Ishikawa (cell line): ENCODE measurements at regions not wholly inside any gene's neighbourhood (a gene's known extent, or its start where the extent isn't known, plus 50 kb on each side); places are given as distances from the start of the nearest gene placed in this dataset.

Source experiments
- CEBPB ChIP-seq: IDR thresholded peaks from 2 replicates; pipeline ENCODE4 v1.6.1; 2012
- CREB1 ChIP-seq: IDR thresholded peaks from 2 replicates; pipeline ENCODE4 v1.6.1; 2012; ENCODE audit warnings: low read depth
- EGR1 ChIP-seq: IDR thresholded peaks from 2 replicates; pipeline ENCODE4 v1.6.1; 2012
- EP300 ChIP-seq: IDR thresholded peaks from 2 replicates; pipeline ENCODE4 v1.6.1; 2012; ENCODE audit warnings: borderline replicate concordance
- FOXM1 ChIP-seq: IDR thresholded peaks from 2 replicates; pipeline ENCODE4 v1.6.1; 2012; ENCODE audit warnings: low read depth, borderline replicate concordance
- NFIC ChIP-seq: IDR thresholded peaks from 2 replicates; pipeline ENCODE4 v1.6.1; 2012
- RAD21 ChIP-seq: IDR thresholded peaks from 2 replicates; pipeline ENCODE4 v1.6.1; 2012; ENCODE audit warnings: low read depth
- TAF1 ChIP-seq: IDR thresholded peaks from 2 replicates; pipeline ENCODE4 v1.6.1; 2012; ENCODE audit warnings: low read depth, mild to moderate bottlenecking
- TCF12 ChIP-seq: IDR thresholded peaks from 2 replicates; pipeline ENCODE4 v1.6.1; 2012; ENCODE audit warnings: low read depth
- TEAD4 ChIP-seq: IDR thresholded peaks from 2 replicates; pipeline ENCODE4 v1.6.1; 2012
- YY1 ChIP-seq: IDR thresholded peaks from 2 replicates; pipeline ENCODE4 v1.6.1; 2012; ENCODE audit warnings: low read depth
- ZBTB7A ChIP-seq: IDR thresholded peaks from 2 replicates; pipeline ENCODE4 v1.6.1; 2012; ENCODE audit warnings: low read depth
- TF ChIP-seq, protein P1 (sequence below): IDR thresholded peaks from 2 replicates; pipeline ENCODE4 v1.6.1; 2012
- TF ChIP-seq, protein P2 (sequence below): IDR thresholded peaks from 2 replicates; pipeline ENCODE4 v1.6.1; 2012
- TF ChIP-seq, protein P3 (sequence below): IDR thresholded peaks from 2 replicates; pipeline ENCODE4 v1.6.1; 2012; ENCODE audit warnings: low read depth, mild to moderate bottlenecking

DNA sequence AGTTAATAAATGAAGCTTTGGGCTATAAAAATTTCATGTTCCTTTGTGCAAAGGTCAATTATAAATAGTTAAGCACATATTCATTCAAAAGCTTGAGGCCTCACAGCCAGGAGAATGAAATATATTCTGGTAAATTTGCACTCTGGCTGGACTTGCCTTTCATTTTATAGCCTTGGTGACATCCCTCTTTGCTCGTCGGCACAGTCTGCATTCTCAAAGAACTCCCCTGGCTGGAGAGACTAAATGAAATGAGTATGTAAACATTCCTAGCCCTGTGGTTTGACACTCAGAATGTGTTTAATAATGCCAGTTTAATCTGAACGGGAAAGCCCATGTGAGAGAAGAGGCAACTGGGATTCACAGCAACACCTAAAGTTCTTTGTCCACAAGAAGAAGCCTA is 285.6 kb downstream of the BRINP1 start:
- no peak for TF ChIP-seq FOXM1
- TF ChIP-seq RAD21, result no peak
- no peak for TF ChIP-seq NFIC
- no peak for TF ChIP-seq CREB1
- no peak for TF ChIP-seq ZBTB7A
- no peak for TF ChIP-seq EP300
- TF ChIP-seq, protein P1, sequence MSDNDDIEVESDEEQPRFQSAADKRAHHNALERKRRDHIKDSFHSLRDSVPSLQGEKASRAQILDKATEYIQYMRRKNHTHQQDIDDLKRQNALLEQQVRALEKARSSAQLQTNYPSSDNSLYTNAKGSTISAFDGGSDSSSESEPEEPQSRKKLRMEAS, result no peak

DNA sequence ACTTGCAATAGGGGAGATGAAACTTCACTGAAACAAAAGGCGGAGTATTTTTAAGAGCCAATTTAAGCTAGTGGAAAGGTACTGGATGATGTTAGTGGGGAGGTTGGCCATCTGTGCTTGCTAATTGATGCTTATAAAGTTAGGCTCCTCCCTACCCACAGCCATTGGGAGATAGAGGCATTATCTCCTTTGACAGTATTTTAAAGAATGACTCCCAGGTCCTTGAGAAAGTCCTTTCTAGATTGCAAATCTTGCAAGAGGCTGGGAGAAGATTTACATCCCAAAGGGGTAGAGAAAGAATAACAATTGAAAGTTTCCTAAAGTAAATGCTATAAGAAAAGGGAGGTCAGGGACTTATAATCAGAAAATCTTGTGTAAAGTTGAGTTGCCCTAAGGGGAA is 282.6 kb downstream of the BRINP1 start:
- TF ChIP-seq NFIC (no peak), TAF1 (no peak), EP300 (no peak), CREB1 (no peak), ZBTB7A (no peak), TEAD4 (no peak), FOXM1 (no peak), RAD21 (no peak), YY1 (no peak), CEBPB (no peak), TCF12 (no peak), EGR1 (no peak)
- TF ChIP-seq, protein P2, sequence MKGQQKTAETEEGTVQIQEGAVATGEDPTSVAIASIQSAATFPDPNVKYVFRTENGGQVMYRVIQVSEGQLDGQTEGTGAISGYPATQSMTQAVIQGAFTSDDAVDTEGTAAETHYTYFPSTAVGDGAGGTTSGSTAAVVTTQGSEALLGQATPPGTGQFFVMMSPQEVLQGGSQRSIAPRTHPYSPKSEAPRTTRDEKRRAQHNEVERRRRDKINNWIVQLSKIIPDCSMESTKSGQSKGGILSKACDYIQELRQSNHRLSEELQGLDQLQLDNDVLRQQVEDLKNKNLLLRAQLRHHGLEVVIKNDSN, result no peak
- TF ChIP-seq, protein P3, sequence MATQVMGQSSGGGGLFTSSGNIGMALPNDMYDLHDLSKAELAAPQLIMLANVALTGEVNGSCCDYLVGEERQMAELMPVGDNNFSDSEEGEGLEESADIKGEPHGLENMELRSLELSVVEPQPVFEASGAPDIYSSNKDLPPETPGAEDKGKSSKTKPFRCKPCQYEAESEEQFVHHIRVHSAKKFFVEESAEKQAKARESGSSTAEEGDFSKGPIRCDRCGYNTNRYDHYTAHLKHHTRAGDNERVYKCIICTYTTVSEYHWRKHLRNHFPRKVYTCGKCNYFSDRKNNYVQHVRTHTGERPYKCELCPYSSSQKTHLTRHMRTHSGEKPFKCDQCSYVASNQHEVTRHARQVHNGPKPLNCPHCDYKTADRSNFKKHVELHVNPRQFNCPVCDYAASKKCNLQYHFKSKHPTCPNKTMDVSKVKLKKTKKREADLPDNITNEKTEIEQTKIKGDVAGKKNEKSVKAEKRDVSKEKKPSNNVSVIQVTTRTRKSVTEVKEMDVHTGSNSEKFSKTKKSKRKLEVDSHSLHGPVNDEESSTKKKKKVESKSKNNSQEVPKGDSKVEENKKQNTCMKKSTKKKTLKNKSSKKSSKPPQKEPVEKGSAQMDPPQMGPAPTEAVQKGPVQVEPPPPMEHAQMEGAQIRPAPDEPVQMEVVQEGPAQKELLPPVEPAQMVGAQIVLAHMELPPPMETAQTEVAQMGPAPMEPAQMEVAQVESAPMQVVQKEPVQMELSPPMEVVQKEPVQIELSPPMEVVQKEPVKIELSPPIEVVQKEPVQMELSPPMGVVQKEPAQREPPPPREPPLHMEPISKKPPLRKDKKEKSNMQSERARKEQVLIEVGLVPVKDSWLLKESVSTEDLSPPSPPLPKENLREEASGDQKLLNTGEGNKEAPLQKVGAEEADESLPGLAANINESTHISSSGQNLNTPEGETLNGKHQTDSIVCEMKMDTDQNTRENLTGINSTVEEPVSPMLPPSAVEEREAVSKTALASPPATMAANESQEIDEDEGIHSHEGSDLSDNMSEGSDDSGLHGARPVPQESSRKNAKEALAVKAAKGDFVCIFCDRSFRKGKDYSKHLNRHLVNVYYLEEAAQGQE, result no peak
- TF ChIP-seq, protein P1, result no peak

DNA sequence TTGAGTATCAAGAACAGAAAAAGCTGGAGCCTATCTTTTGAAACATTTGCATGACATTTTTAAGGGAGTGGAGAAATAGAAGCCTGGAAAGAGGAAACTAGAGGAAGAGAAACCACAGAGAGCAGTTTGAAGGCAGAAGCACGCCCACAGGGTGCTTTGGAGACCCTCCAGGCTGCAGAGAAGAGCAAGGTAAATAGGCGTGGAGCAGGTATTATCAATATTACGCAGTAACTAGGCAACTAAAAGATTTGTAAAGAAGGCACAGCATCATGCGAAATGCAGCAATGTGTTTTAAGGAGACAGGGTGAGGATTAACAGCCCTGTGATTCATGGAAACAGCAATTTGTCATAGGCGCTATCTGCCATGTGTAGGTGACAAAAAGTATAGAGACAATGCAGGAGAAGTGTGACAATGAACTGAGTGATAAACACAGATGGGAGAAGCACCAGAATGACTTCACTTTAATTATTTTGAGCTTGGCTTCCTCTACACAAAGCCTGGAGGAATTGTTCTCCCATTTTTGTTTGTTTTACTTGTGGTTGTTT is 281.2 kb downstream of the BRINP1 start:
- TF ChIP-seq EP300 (no peak), TCF12 (no peak), FOXM1 (no peak), TAF1 (no peak), CEBPB (no peak), RAD21 (no peak), ZBTB7A (no peak), NFIC (no peak), CREB1 (no peak), YY1 (no peak), EGR1 (no peak), TEAD4 (no peak)
- TF ChIP-seq, protein P2, result no peak
- TF ChIP-seq, protein P1, result no peak
- TF ChIP-seq, protein P3, result no peak

DNA sequence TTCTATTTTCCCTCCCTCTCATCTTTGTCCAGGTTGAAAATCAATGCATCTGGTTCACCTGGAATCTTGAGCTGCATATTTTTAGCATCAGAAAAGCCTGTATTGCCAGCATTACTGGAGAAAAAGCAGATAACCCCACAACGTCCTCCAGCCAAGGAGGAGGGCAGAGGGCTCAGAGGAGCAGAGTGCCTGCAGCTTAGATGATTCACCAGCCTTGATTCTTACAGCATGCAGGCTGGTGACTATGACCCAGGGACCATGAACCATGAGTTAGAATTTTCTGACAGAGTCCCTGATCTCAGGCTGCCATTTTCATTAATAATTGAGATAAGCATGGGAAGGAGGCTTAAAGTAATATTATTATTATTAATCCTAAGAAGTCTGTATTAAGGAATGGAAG is 278.2 kb downstream of the BRINP1 start:
- TF ChIP-seq CREB1, result no peak
- no peak for TF ChIP-seq TAF1

DNA sequence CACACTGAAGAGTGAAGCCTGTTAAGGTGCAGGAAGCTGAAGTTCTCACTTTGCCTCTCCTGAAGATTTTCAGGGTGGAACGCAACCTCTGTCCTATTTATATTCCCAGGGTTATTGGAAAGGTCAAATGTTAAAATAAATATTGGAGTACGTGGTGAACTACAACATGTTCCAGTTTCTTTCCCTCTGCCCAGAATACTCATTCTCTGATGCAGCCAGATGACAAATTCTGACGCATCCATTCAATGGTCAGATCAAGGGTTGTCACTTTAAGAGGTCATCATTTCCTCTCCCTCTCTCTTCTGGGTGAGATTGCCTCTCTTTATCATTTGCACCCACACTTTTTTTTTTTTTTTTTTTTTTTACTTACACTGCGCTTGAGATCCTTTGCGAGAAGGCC is 277.1 kb downstream of the BRINP1 start:
- no peak for TF ChIP-seq TCF12
- TF ChIP-seq RAD21, result no peak
- no peak for TF ChIP-seq ZBTB7A
- TF ChIP-seq TAF1, result no peak
- no peak for TF ChIP-seq EGR1
- TF ChIP-seq, protein P1, result no peak
- no peak for TF ChIP-seq EP300
- no peak for TF ChIP-seq YY1
- TF ChIP-seq, protein P3, result no peak
